ENCODE measurements at regions not wholly inside any gene's neighbourhood (a gene's known extent, or its start where the extent isn't known, plus 50 kb on each side); places are given as distances from the start of the nearest gene placed in this dataset.

DNA sequence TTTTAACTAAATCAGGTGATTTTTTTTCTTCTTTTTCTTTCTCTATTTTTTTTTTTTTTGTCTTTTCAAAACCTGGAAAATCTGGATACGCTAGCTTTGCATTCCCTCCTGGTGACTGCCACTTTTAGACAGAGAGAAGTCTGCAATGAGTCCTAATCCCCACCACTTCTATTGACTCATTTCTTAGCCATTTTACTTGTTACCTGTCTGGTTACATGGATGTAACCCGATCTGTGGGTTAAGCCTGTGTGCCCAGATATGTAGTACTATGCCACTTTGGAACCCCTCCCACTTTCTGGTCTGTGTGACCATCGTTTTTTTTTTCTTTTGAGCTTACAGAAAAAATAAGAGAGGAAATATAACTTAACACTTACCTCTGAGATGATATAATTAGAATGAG lies 817.8 kb upstream of the PCDH9 start:
- Histone ChIP-seq H3K9me3 (peaks cover 0 to 7% (median 0%) of the 10 kb centered on the region in 8 donors), H3K4me3 (no peak overlapping the region), H3K27me3 (replicated peaks in 1 of 7) (no peaks in the 10 kb centered on the region), H3K27ac (no peak overlapping the region), H3K36me3 (no peaks in the 10 kb centered on the region), H3K4me1 (no peaks in the 10 kb centered on the region)
- no peak for DNase-seq
- intact Hi-C loops (cut with DNase I; ENCODE audit: low total_unique reads), result no loop called here
- TF ChIP-seq CTCF (IDR thresholded peaks at IDR 0.05 in 8 of 11, conservative IDR thresholded peaks at IDR 0.05 in 3 of 11), result no peak
- TF ChIP-seq POLR2A (IDR thresholded peaks at IDR 0.05), result no peak
- no peak for TF ChIP-seq POLR2AphosphoS5 (IDR thresholded peaks at IDR 0.05)
- 62 to 72% (median 68%) methylated on average over 3 of the region's 3 CpGs for WGBS, 5 donors

GRCh38 chr13:68046903-68047302 lies 816.8 kb upstream of the PCDH9 start:
- Histone ChIP-seq H3K36me3 (no peaks in the 10 kb centered on the region), H3K4me1 (no peaks in the 10 kb centered on the region), H3K4me3 (no peak overlapping the region), H3K27me3 (replicated peaks in 1 of 7) (no peaks in the 10 kb centered on the region), H3K27ac (no peak overlapping the region), H3K9me3 (peaks cover 0 to 7% (median 0%) of the 10 kb centered on the region in 8 donors)
- no peak for DNase-seq
- 80 to 87% (median 85%) methylated on average over 2 of the region's 2 CpGs for WGBS, 5 donors
- TF ChIP-seq POLR2AphosphoS5 (IDR thresholded peaks at IDR 0.05) (no peak), POLR2A (IDR thresholded peaks at IDR 0.05) (no peak), CTCF (IDR thresholded peaks at IDR 0.05 in 8 of 11, conservative IDR thresholded peaks at IDR 0.05 in 3 of 11) (no peak)
- intact Hi-C loops (cut with DNase I; ENCODE audit: low total_unique reads), result no loop called here

GRCh38 chr13:68030152-68030809 lies 800.1 kb upstream of the PCDH9 start:
- peaks cover 0 to 7% (median 0%) of the 10 kb centered on the region in 8 donors for H3K9me3 ChIP-seq
- intact Hi-C loops (cut with DNase I; ENCODE audit: low total_unique reads), result no loop called here

DNA sequence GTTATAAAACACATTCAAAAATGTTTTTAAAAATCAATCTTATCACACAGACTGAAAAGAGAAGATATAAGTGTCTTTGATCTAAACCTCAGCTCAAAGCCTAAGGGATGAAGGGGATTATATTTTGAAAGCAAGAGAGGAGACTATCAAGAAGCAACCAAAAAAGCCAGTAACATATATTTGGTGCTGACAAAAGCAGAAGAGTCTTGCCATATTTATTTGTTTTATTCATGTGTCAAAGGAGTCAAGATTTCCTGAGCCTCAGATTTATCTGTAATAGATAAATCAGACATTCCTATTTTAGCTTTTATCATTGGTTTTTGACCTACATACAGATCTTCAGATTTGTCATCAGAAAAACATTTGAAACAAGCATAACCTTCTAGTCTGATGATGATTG lies 798.6 kb upstream of the PCDH9 start:
- intact Hi-C loops (cut with DNase I; ENCODE audit: low total_unique reads), result no loop called here
- H3K9me3 ChIP-seq, result peaks cover 0 to 7% (median 0%) of the 10 kb centered on the region in 8 donors
- DNase-seq, result no peak
- H3K36me3 ChIP-seq, result no peaks in the 10 kb centered on the region
- no peaks in the 10 kb centered on the region for H3K27me3 ChIP-seq (replicated peaks in 1 of 7)
- no peaks in the 10 kb centered on the region for H3K4me1 ChIP-seq
- no peak overlapping the region for H3K4me3 ChIP-seq
- TF ChIP-seq POLR2A (IDR thresholded peaks at IDR 0.05), result no peak
- no peak for TF ChIP-seq CTCF (IDR thresholded peaks at IDR 0.05 in 8 of 11, conservative IDR thresholded peaks at IDR 0.05 in 3 of 11)
- no peak for TF ChIP-seq POLR2AphosphoS5 (IDR thresholded peaks at IDR 0.05)
- H3K27ac ChIP-seq, result no peak overlapping the region

More at GRCh38 chr13:68030152-68030809, 800.1 kb upstream of the PCDH9 start:
- no peak for DNase-seq
- Histone ChIP-seq H3K36me3 (no peaks in the 10 kb centered on the region), H3K27ac (no peak overlapping the region), H3K4me1 (no peaks in the 10 kb centered on the region), H3K27me3 (replicated peaks in 1 of 7) (no peaks in the 10 kb centered on the region), H3K4me3 (no peak overlapping the region)
- no peak for TF ChIP-seq CTCF (IDR thresholded peaks at IDR 0.05 in 8 of 11, conservative IDR thresholded peaks at IDR 0.05 in 3 of 11)
- TF ChIP-seq POLR2AphosphoS5 (IDR thresholded peaks at IDR 0.05), result no peak
- TF ChIP-seq POLR2A (IDR thresholded peaks at IDR 0.05), result no peak
- 85 to 92% (median 90%) methylated on average over 1 of the region's 1 CpG for WGBS, 5 donors

Data from spleen (tissue), 11 donors.